ENCODE measurements at regions not wholly inside any gene's neighbourhood (a gene's known extent, or its start where the extent isn't known, plus 50 kb on each side); places are given as distances from the start of the nearest gene placed in this dataset.
"Not testable (repeated sequence)": the region's sequence is repeated elsewhere in the genome, so short reads cannot be mapped to it uniquely, and the experiment has no call there.

GRCh38 chr10:93230596-93230995 lies 156.9 kb downstream of the CYP26A1 start:
- POLR2A ChIA-PET (ENCODE audit: unreplicated experiment); DNase-seq; H2BK20ac ChIP-seq (ENCODE audit: low read depth, low read length); H2BK15ac ChIP-seq (ENCODE audit: low read depth, low read length); H3K9me3 ChIP-seq (ENCODE audit: control insufficient read depth, insufficient read depth, low read length); H3K4me1 ChIP-seq (ENCODE audit: control insufficient read depth, insufficient read depth, low read length); H4K20me1 ChIP-seq (ENCODE audit: insufficient read depth, low read length); H3K27ac ChIP-seq (ENCODE audit: insufficient read depth, low read length); H4K5ac ChIP-seq (ENCODE audit: low read depth, low read length); H3K27me3 ChIP-seq (ENCODE audit: control insufficient read depth, insufficient read depth, low read length); H3K9ac ChIP-seq (ENCODE audit: low read depth, low read length); H2BK120ac ChIP-seq (ENCODE audit: low read depth, low read length); in situ Hi-C loops (cut with MboI; ENCODE audit: low sequenced_read_pairs); H2AK9ac ChIP-seq (replicated peaks; ENCODE audit: low read depth, low read length, poor library complexity); H3K9me1 ChIP-seq (ENCODE audit: insufficient read depth, low read length); BruUV-seq (replicated peaks); H3K4ac ChIP-seq (ENCODE audit: low read depth, low read length); dilution Hi-C loops (cut with HindIII; ENCODE audit: low sequenced_read_pairs, unreplicated experiment); H3K56ac ChIP-seq (ENCODE audit: extremely low read depth, insufficient read depth, low read length); H3K18ac ChIP-seq (ENCODE audit: low read depth, low read length); CTCF ChIA-PET; H2BK5ac ChIP-seq (ENCODE audit: low read depth, low read length, poor library complexity, severe bottlenecking); H4K8ac ChIP-seq (ENCODE audit: low read depth in 2 of 2, low read length in 2 of 2); H3K23ac ChIP-seq (ENCODE audit: low read depth, low read length); H3K4me3 ChIP-seq (ENCODE audit: insufficient read depth, low read depth, low read length); H2AK5ac ChIP-seq (ENCODE audit: low read depth, low read length); H3K14ac ChIP-seq (replicated peaks; ENCODE audit: low read depth, low read length); H3K36me3 ChIP-seq (ENCODE audit: control insufficient read depth, insufficient read depth, low read length); H3K4me2 ChIP-seq (ENCODE audit: low read depth, low read length); intact Hi-C loops (cut with micrococcal nuclease); H2AFZ ChIP-seq (replicated peaks; ENCODE audit: low read length, poor library complexity); H3K79me1 ChIP-seq (ENCODE audit: low read depth in 1 of 2, low read length in 2 of 2); ATAC-seq (ENCODE audit: low read depth); H4K91ac ChIP-seq (ENCODE audit: insufficient read depth, low read depth, low read length): not testable (repeated sequence)
- 50% methylated on average over 4 of the region's 7 CpGs; no CpG with 5 or more reads in 1 of the 2 experiments for WGBS, 2 experiments (ENCODE audit: extremely low coverage in 2 of 2, insufficient read length in 1 of 2)

DNA sequence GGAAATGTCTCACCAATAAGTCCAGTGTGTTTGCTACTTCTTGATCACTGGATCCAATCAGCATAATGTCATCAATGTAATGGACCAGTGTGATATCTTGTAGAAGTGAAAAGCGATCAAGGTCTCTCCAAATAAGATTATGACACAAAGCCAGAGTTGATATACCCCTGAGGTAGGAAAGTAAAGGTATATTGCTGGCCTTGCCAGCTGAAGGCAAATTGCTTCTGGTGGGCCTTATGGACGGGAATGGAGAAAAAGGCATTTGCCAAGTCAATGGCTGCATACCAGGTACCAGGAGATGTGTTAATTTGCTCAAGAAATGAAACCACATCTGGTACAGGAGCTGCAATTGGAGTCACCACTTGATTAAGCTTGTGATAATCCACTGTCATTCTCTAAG lies 158.5 kb downstream of the CYP26A1 start:
- WGBS, 2 experiments (ENCODE audit: extremely low coverage in 2 of 2, insufficient read length in 1 of 2) = no CpG with 5 or more reads among the region's 2 CpGs
- H3K27ac ChIP-seq (ENCODE audit: insufficient read depth, low read length); H3K36me3 ChIP-seq (ENCODE audit: control insufficient read depth, insufficient read depth, low read length); H2AFZ ChIP-seq (replicated peaks; ENCODE audit: low read length, poor library complexity); H3K79me1 ChIP-seq (ENCODE audit: low read depth in 1 of 2, low read length in 2 of 2); H3K4me3 ChIP-seq (ENCODE audit: insufficient read depth, low read depth, low read length); in situ Hi-C loops (cut with MboI; ENCODE audit: low sequenced_read_pairs); H2BK20ac ChIP-seq (ENCODE audit: low read depth, low read length); H3K9me1 ChIP-seq (ENCODE audit: insufficient read depth, low read length); intact Hi-C loops (cut with micrococcal nuclease); H2AK5ac ChIP-seq (ENCODE audit: low read depth, low read length); H3K4me1 ChIP-seq (ENCODE audit: control insufficient read depth, insufficient read depth, low read length); H2AK9ac ChIP-seq (replicated peaks; ENCODE audit: low read depth, low read length, poor library complexity); H3K14ac ChIP-seq (replicated peaks; ENCODE audit: low read depth, low read length); dilution Hi-C loops (cut with HindIII; ENCODE audit: low sequenced_read_pairs, unreplicated experiment); H4K5ac ChIP-seq (ENCODE audit: low read depth, low read length); H4K20me1 ChIP-seq (ENCODE audit: insufficient read depth, low read length); H3K4me2 ChIP-seq (ENCODE audit: low read depth, low read length); H2BK15ac ChIP-seq (ENCODE audit: low read depth, low read length); POLR2A ChIA-PET (ENCODE audit: unreplicated experiment); H3K27me3 ChIP-seq (ENCODE audit: control insufficient read depth, insufficient read depth, low read length); H4K8ac ChIP-seq (ENCODE audit: low read depth in 2 of 2, low read length in 2 of 2); H3K18ac ChIP-seq (ENCODE audit: low read depth, low read length); H2BK120ac ChIP-seq (ENCODE audit: low read depth, low read length); ATAC-seq (ENCODE audit: low read depth); H2BK5ac ChIP-seq (ENCODE audit: low read depth, low read length, poor library complexity, severe bottlenecking); H3K56ac ChIP-seq (ENCODE audit: extremely low read depth, insufficient read depth, low read length); H4K91ac ChIP-seq (ENCODE audit: insufficient read depth, low read depth, low read length); H3K23ac ChIP-seq (ENCODE audit: low read depth, low read length); H3K9me3 ChIP-seq (ENCODE audit: control insufficient read depth, insufficient read depth, low read length); H3K4ac ChIP-seq (ENCODE audit: low read depth, low read length); H3K9ac ChIP-seq (ENCODE audit: low read depth, low read length); BruUV-seq (replicated peaks); DNase-seq; CTCF ChIA-PET: not testable (repeated sequence)

All from IMR-90 (cell line).